ENCODE measurements at regions not wholly inside any gene's neighbourhood (a gene's known extent, or its start where the extent isn't known, plus 50 kb on each side); places are given as distances from the start of the nearest gene placed in this dataset.

- no peak overlapping the region for H3K27ac Mint-ChIP-seq (ENCODE audit: unreplicated experiment)
- H3K36me3 Mint-ChIP-seq (ENCODE audit: low read depth, unreplicated experiment): no peaks in the 10 kb centered on the region
- peaks cover 2% of the 10 kb centered on the region for H3K27me3 Mint-ChIP-seq (ENCODE audit: unreplicated experiment)
Observed at GRCh38 chr15:26015516-26016075, 152.5 kb upstream of the ATP10A start.

GRCh38 chr15:26013981-26014380 lies 150.9 kb upstream of the ATP10A start:
- Mint-ChIP-seq H3K27me3 (ENCODE audit: unreplicated experiment) (peaks cover 2% of the 10 kb centered on the region), H3K4me1 (ENCODE audit: unreplicated experiment) (no peaks in the 10 kb centered on the region), H3K4me3 (ENCODE audit: unreplicated experiment) (no peak overlapping the region), H3K36me3 (ENCODE audit: low read depth, unreplicated experiment) (no peaks in the 10 kb centered on the region), H3K27ac (ENCODE audit: unreplicated experiment) (no peak overlapping the region), H3K9me3 (ENCODE audit: unreplicated experiment) (peaks cover 4% of the 10 kb centered on the region)
- no peak for DNase-seq (ENCODE audit: low spot score)
- TF ChIP-seq CTCF (IDR thresholded peaks at IDR 0.05; ENCODE audit: unreplicated experiment): no peak

More at GRCh38 chr15:26015516-26016075, 152.5 kb upstream of the ATP10A start:
- DNase-seq (ENCODE audit: low spot score): no peak
- H3K4me1 Mint-ChIP-seq (ENCODE audit: unreplicated experiment): no peaks in the 10 kb centered on the region
- TF ChIP-seq CTCF (IDR thresholded peaks at IDR 0.05; ENCODE audit: unreplicated experiment): no peak
- H3K9me3 Mint-ChIP-seq (ENCODE audit: unreplicated experiment): peaks cover 4% of the 10 kb centered on the region
- H3K4me3 Mint-ChIP-seq (ENCODE audit: unreplicated experiment): no peak overlapping the region

- no peak for DNase-seq (ENCODE audit: low spot score)
- H3K27me3 Mint-ChIP-seq (ENCODE audit: unreplicated experiment): peaks cover 1% of the 10 kb centered on the region
- H3K4me3 Mint-ChIP-seq (ENCODE audit: unreplicated experiment): no peak overlapping the region
- TF ChIP-seq CTCF (IDR thresholded peaks at IDR 0.05; ENCODE audit: unreplicated experiment): no peak
- H3K27ac Mint-ChIP-seq (ENCODE audit: unreplicated experiment): no peak overlapping the region
- H3K36me3 Mint-ChIP-seq (ENCODE audit: low read depth, unreplicated experiment): no peaks in the 10 kb centered on the region
- no peaks in the 10 kb centered on the region for H3K4me1 Mint-ChIP-seq (ENCODE audit: unreplicated experiment)
- H3K9me3 Mint-ChIP-seq (ENCODE audit: unreplicated experiment): no peaks in the 10 kb centered on the region
Observed at GRCh38 chr15:26011916-26012315, 148.8 kb upstream of the ATP10A start.

GRCh38 chr15:26007151-26007550 lies 144.0 kb upstream of the ATP10A start:
- no peak for DNase-seq (ENCODE audit: low spot score)
- Mint-ChIP-seq H3K9me3 (ENCODE audit: unreplicated experiment) (no peaks in the 10 kb centered on the region), H3K36me3 (ENCODE audit: low read depth, unreplicated experiment) (no peaks in the 10 kb centered on the region), H3K4me1 (ENCODE audit: unreplicated experiment) (no peaks in the 10 kb centered on the region), H3K27ac (ENCODE audit: unreplicated experiment) (no peak overlapping the region), H3K27me3 (ENCODE audit: unreplicated experiment) (no peaks in the 10 kb centered on the region), H3K4me3 (ENCODE audit: unreplicated experiment) (no peak overlapping the region)
- no peak for TF ChIP-seq CTCF (IDR thresholded peaks at IDR 0.05; ENCODE audit: unreplicated experiment)

GRCh38 chr15:26001201-26001600 lies 138.1 kb upstream of the ATP10A start:
- Mint-ChIP-seq H3K4me1 (ENCODE audit: unreplicated experiment) (no peaks in the 10 kb centered on the region), H3K27ac (ENCODE audit: unreplicated experiment) (no peak overlapping the region)
- no peak for TF ChIP-seq CTCF (IDR thresholded peaks at IDR 0.05; ENCODE audit: unreplicated experiment)

More at GRCh38 chr15:26001201-26001600, 138.1 kb upstream of the ATP10A start:
- Mint-ChIP-seq H3K4me3 (ENCODE audit: unreplicated experiment) (no peak overlapping the region), H3K36me3 (ENCODE audit: low read depth, unreplicated experiment) (no peaks in the 10 kb centered on the region), H3K27me3 (ENCODE audit: unreplicated experiment) (no peaks in the 10 kb centered on the region), H3K9me3 (ENCODE audit: unreplicated experiment) (no peaks in the 10 kb centered on the region)
- no peak for DNase-seq (ENCODE audit: low spot score)
